ENCODE measurements at regions not wholly inside any gene's neighbourhood (a gene's known extent, or its start where the extent isn't known, plus 50 kb on each side); places are given as distances from the start of the nearest gene placed in this dataset.

- TF ChIP-seq CTCF (IDR thresholded peaks at IDR 0.05) = no peak
- TF ChIP-seq NR3C1 (IDR thresholded peaks at IDR 0.05) = no peak
- no peak for TF ChIP-seq POLR2A (IDR thresholded peaks at IDR 0.05; ENCODE audit: low read length)
- TF ChIP-seq EP300 (IDR thresholded peaks at IDR 0.05) = no peak
- TF ChIP-seq JUNB (IDR thresholded peaks at IDR 0.05) = no peak
- TF ChIP-seq, protein P1, sequence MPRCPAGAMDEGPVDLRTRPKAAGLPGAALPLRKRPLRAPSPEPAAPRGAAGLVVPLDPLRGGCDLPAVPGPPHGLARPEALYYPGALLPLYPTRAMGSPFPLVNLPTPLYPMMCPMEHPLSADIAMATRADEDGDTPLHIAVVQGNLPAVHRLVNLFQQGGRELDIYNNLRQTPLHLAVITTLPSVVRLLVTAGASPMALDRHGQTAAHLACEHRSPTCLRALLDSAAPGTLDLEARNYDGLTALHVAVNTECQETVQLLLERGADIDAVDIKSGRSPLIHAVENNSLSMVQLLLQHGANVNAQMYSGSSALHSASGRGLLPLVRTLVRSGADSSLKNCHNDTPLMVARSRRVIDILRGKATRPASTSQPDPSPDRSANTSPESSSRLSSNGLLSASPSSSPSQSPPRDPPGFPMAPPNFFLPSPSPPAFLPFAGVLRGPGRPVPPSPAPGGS (IDR thresholded peaks at IDR 0.05) = no peak
- TF ChIP-seq JUN (IDR thresholded peaks at IDR 0.05) = no peak
- TF ChIP-seq, protein P2, sequence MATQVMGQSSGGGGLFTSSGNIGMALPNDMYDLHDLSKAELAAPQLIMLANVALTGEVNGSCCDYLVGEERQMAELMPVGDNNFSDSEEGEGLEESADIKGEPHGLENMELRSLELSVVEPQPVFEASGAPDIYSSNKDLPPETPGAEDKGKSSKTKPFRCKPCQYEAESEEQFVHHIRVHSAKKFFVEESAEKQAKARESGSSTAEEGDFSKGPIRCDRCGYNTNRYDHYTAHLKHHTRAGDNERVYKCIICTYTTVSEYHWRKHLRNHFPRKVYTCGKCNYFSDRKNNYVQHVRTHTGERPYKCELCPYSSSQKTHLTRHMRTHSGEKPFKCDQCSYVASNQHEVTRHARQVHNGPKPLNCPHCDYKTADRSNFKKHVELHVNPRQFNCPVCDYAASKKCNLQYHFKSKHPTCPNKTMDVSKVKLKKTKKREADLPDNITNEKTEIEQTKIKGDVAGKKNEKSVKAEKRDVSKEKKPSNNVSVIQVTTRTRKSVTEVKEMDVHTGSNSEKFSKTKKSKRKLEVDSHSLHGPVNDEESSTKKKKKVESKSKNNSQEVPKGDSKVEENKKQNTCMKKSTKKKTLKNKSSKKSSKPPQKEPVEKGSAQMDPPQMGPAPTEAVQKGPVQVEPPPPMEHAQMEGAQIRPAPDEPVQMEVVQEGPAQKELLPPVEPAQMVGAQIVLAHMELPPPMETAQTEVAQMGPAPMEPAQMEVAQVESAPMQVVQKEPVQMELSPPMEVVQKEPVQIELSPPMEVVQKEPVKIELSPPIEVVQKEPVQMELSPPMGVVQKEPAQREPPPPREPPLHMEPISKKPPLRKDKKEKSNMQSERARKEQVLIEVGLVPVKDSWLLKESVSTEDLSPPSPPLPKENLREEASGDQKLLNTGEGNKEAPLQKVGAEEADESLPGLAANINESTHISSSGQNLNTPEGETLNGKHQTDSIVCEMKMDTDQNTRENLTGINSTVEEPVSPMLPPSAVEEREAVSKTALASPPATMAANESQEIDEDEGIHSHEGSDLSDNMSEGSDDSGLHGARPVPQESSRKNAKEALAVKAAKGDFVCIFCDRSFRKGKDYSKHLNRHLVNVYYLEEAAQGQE (IDR thresholded peaks at IDR 0.05) = no peak
- TF ChIP-seq CHD2 (IDR thresholded peaks at IDR 0.05; ENCODE audit: low read length, partially characterized antibody) = no peak
- no peak for TF ChIP-seq ZNF302 (CRISPR knock-in tag; IDR thresholded peaks at IDR 0.05)
- TF ChIP-seq, protein P3, sequence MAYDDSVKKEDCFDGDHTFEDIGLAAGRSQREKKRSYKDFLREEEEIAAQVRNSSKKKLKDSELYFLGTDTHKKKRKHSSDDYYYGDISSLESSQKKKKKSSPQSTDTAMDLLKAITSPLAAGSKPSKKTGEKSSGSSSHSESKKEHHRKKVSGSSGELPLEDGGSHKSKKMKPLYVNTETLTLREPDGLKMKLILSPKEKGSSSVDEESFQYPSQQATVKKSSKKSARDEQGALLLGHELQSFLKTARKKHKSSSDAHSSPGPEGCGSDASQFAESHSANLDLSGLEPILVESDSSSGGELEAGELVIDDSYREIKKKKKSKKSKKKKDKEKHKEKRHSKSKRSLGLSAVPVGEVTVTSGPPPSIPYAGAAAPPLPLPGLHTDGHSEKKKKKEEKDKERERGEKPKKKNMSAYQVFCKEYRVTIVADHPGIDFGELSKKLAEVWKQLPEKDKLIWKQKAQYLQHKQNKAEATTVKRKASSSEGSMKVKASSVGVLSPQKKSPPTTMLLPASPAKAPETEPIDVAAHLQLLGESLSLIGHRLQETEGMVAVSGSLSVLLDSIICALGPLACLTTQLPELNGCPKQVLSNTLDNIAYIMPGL (CRISPR knock-in tag; IDR thresholded peaks at IDR 0.05; ENCODE audit: borderline replicate concordance) = no peak
- TF ChIP-seq FOSB (CRISPR knock-in tag; IDR thresholded peaks at IDR 0.05) = no peak
- TF ChIP-seq FOSL2 (IDR thresholded peaks at IDR 0.05) = no peak
- TF ChIP-seq FOSL2 (CRISPR knock-in tag; IDR thresholded peaks at IDR 0.05) = no peak
- no peak for TF ChIP-seq SMC3 (IDR thresholded peaks at IDR 0.05)
Measured at GRCh38 chr3:22634433-22634832, 568.7 kb upstream of the UBE2E2 start.
